Smooth muscle cell (in vitro differentiated cells): ENCODE measurements at regions not wholly inside any gene's neighbourhood (a gene's known extent, or its start where the extent isn't known, plus 50 kb on each side); places are given as distances from the start of the nearest gene placed in this dataset.

Experiments
- DNase-seq: peaks from one replicate; lab custom pipeline; 2025; ENCODE audit not compliant: unreplicated experiment; lab: John Stamatoyannopoulos, UW
- H2AFZ ChIP-seq: fragments of 200-600 bp; sonication (generic); 2 replicates; pipeline ENCODE4 v1.6.0; 2016; ENCODE audit warnings: antibody characterized with exemption, low read depth, mild to moderate bottlenecking
- H3F3A ChIP-seq: fragments of 200-600 bp; sonication (generic); 2 replicates; pipeline ENCODE4 v1.6.0; 2017; ENCODE audit warnings: antibody characterized with exemption, low read depth
- H3K27ac ChIP-seq: fragments of 200-600 bp; sonication (generic); 2 replicates; pipeline ENCODE4 v1.5.1; 2016; ENCODE audit warnings: low read depth, mild to moderate bottlenecking
- H3K27me3 ChIP-seq: fragments of 200-600 bp; sonication (generic); 2 replicates; pipeline ENCODE4 v1.6.1; 2016; ENCODE audit warnings: low read depth, mild to moderate bottlenecking
- H3K36me3 ChIP-seq: fragments of 200-600 bp; sonication (generic); 2 replicates; pipeline ENCODE4 v1.5.1; 2016; ENCODE audit warnings: low read depth
- H3K4me1 ChIP-seq: fragments of 200-600 bp; sonication (generic); 2 replicates; pipeline ENCODE4 v1.5.1; 2016; ENCODE audit warnings: low read depth
- H3K4me2 ChIP-seq: fragments of 200-600 bp; sonication (generic); 2 replicates; pipeline ENCODE4 v1.6.0; 2016; ENCODE audit warnings: mild to moderate bottlenecking
- H3K4me3 ChIP-seq: fragments of 200-600 bp; sonication (generic); 2 replicates; pipeline ENCODE4 v1.5.1; 2016; ENCODE audit warnings: mild to moderate bottlenecking
- H3K79me2 ChIP-seq: fragments of 200-600 bp; sonication (generic); 2 replicates; pipeline ENCODE4 v1.6.0; 2016; ENCODE audit warnings: low read depth, mild to moderate bottlenecking
- H3K9ac ChIP-seq: fragments of 200-600 bp; sonication (generic); 2 replicates; pipeline ENCODE4 v1.6.0; 2016; ENCODE audit warnings: low read depth
- H3K9me3 ChIP-seq: fragments of 200-600 bp; sonication (generic); replicated peaks from 2 replicates; pipeline ENCODE4 v1.5.1; 2016; ENCODE audit warnings: low read depth
- H4K20me1 ChIP-seq: fragments of 200-600 bp; sonication (generic); 2 replicates; pipeline ENCODE4 v1.6.0; 2016; ENCODE audit warnings: low read depth
- WGBS: methylation state at CpG from one replicate; pipeline ENCODE4 v1.1.7; 2016; ENCODE audit warnings: low lambda C conversion rate; 5-methylcytosine and 5-hydroxymethylcytosine counted together
- TF ChIP-seq, protein P1 (sequence below): fragments of 200-600 bp; sonication (generic); IDR thresholded peaks from 2 replicates; pipeline ENCODE4 v1.5.1; 2017; ENCODE audit warnings: borderline replicate concordance, mild to moderate bottlenecking, antibody characterized with exemption; ENCODE audit not compliant: insufficient read depth, poor library complexity, severe bottlenecking

- Histone ChIP-seq H3K4me2 (no peak overlapping the region), H3K4me1 (no peaks in the 10 kb centered on the region), H3K9ac (no peak overlapping the region), H3K27ac (no peak overlapping the region), H3K9me3 (no peaks in the 10 kb centered on the region), H3K79me2 (no peaks in the 10 kb centered on the region), H3F3A (no peaks in the 10 kb centered on the region), H3K36me3 (no peaks in the 10 kb centered on the region), H2AFZ (no peak overlapping the region), H3K4me3 (no peak overlapping the region), H4K20me1 (no peaks in the 10 kb centered on the region), H3K27me3 (no peaks in the 10 kb centered on the region)
- 91% methylated on average over 2 of the region's 2 CpGs for WGBS
- DNase-seq: no peak
- TF ChIP-seq, protein P1, sequence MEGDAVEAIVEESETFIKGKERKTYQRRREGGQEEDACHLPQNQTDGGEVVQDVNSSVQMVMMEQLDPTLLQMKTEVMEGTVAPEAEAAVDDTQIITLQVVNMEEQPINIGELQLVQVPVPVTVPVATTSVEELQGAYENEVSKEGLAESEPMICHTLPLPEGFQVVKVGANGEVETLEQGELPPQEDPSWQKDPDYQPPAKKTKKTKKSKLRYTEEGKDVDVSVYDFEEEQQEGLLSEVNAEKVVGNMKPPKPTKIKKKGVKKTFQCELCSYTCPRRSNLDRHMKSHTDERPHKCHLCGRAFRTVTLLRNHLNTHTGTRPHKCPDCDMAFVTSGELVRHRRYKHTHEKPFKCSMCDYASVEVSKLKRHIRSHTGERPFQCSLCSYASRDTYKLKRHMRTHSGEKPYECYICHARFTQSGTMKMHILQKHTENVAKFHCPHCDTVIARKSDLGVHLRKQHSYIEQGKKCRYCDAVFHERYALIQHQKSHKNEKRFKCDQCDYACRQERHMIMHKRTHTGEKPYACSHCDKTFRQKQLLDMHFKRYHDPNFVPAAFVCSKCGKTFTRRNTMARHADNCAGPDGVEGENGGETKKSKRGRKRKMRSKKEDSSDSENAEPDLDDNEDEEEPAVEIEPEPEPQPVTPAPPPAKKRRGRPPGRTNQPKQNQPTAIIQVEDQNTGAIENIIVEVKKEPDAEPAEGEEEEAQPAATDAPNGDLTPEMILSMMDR: no peak
These were observed 249.5 kb upstream of the SLC10A2 start for GRCh38 chr13:103315711-103316110.

DNA sequence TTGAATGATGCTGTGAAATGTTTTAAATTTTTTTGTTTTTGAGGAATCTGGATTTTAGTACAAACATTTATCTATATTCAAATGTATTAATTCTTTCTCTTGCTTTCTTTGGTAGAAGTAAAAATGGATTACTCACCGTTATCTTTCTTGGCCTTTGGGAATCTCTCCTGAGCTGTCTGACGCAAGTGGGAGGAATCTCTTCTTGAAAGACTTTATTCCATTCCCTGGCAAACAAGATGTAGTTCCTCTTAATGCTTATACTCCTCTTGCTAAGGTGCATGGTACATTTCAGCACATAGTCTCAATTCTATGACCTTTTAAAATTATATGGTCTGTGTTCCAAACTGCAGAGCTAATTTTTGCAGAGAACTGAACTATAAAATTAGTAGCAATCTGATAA is 246.2 kb upstream of the SLC10A2 start:
- TF ChIP-seq, protein P1: no peak
- Histone ChIP-seq H4K20me1 (no peaks in the 10 kb centered on the region), H3K27me3 (no peaks in the 10 kb centered on the region), H3K4me1 (no peaks in the 10 kb centered on the region), H2AFZ (no peak overlapping the region), H3K27ac (no peak overlapping the region), H3K79me2 (no peaks in the 10 kb centered on the region), H3K36me3 (no peaks in the 10 kb centered on the region), H3K4me2 (no peak overlapping the region), H3K9ac (no peak overlapping the region), H3F3A (no peaks in the 10 kb centered on the region), H3K4me3 (no peak overlapping the region), H3K9me3 (no peaks in the 10 kb centered on the region)
- DNase-seq: no peak
- WGBS: 92% methylated on average over 2 of the region's 2 CpGs

DNA sequence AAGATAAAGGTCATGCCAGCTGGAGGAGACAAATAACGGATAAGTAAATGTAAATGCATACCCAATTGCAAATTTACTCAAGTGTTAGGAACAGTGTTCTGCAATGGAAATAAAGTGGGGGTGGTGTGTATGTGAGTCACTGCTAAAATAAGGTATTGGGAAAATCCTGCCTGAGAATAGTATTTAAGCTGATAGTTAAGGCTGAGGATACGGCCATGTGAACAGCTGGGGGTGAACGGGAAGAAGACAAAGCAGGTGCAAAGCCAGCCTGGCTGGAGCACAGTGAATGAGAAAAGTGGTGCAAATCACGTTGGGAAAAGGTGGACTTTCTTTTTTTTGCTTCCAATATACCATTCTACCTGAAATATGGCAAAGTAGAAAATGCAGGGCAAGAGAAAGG is 242.4 kb upstream of the SLC10A2 start:
- no peaks in the 10 kb centered on the region for H3K27me3 ChIP-seq
- H3K36me3 ChIP-seq: no peaks in the 10 kb centered on the region
- no peak overlapping the region for H2AFZ ChIP-seq
- no peak overlapping the region for H3K27ac ChIP-seq
- WGBS: 87% methylated on average over 4 of the region's 4 CpGs
- no peaks in the 10 kb centered on the region for H3K9me3 ChIP-seq
- no peaks in the 10 kb centered on the region for H4K20me1 ChIP-seq
- no peak overlapping the region for H3K4me3 ChIP-seq
- H3K9ac ChIP-seq: no peak overlapping the region
- no peaks in the 10 kb centered on the region for H3K4me1 ChIP-seq
- H3K4me2 ChIP-seq: no peak overlapping the region
- no peaks in the 10 kb centered on the region for H3K79me2 ChIP-seq
- no peak for DNase-seq
- H3F3A ChIP-seq: no peaks in the 10 kb centered on the region
- TF ChIP-seq, protein P1: no peak

DNA sequence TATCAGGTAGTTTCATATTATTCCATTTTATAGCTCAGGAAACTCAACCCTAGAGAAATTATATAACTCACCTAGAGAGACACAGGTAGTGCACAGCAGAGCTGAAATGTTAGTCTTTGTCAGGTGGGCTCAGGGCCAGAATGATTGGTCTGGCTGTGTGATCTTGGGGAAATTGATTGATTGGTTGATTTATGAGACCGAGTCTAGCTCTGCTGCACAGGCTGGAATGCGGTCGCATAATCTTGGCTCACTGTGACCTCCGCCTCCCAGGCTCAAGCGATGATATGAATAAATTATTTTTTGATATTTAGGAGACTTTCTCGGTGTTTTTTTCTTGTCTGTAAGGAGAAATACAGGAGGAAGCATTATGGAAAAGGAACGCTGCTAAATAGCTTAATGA is 239.9 kb upstream of the SLC10A2 start:
- no peak for DNase-seq
- H3K9me3 ChIP-seq: no peaks in the 10 kb centered on the region
- H3K27ac ChIP-seq: no peak overlapping the region
- no peak overlapping the region for H2AFZ ChIP-seq
- no peak overlapping the region for H3K4me2 ChIP-seq
- H4K20me1 ChIP-seq: no peaks in the 10 kb centered on the region
- no peak overlapping the region for H3K4me3 ChIP-seq
- H3K27me3 ChIP-seq: no peaks in the 10 kb centered on the region
- no peaks in the 10 kb centered on the region for H3K4me1 ChIP-seq
- WGBS: 89% methylated on average over 7 of the region's 7 CpGs
- TF ChIP-seq, protein P1: no peak
- no peaks in the 10 kb centered on the region for H3K36me3 ChIP-seq
- H3K79me2 ChIP-seq: no peaks in the 10 kb centered on the region
- H3K9ac ChIP-seq: no peak overlapping the region
- H3F3A ChIP-seq: no peaks in the 10 kb centered on the region
